ENCODE measurements at regions not wholly inside any gene's neighbourhood (a gene's known extent, or its start where the extent isn't known, plus 50 kb on each side); places are given as distances from the start of the nearest gene placed in this dataset.
"Not testable (repeated sequence)": the region's sequence is repeated elsewhere in the genome, so short reads cannot be mapped to it uniquely, and the experiment has no call there.

DNA sequence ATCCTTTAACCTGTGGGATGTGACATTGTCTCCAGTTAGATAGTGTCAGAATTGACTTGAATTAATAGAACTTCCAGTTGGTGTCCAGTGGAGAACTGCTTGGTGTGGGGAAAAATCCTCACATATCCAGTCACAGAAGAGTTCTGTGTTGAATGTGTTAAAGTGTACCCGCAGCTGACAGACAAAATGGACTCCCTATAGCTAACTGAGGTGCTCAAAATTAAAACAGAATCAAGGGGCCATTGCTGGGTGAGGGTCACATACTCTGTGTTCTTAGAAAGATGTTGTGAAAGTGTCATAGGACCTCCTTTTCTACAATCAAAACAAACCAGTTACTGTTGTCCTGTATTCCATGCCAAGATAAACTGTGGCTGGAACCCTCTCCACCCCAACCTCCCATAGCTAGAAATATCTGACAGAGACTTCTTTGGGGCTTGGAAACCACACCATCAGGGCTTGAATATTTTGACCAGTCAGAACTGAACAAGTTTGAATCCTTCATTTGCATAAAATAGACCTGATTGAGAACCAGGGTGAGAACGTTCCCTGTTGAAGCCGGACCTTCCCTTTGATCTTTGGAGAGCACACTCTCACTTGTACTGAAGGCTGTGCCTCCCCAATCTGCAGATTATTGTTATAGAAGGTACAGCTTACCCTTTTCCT, 164.0 kb upstream of the ZNF608 start:
- no peaks in the 10 kb centered on the region for H3K36me3 ChIP-seq (ENCODE audit: low read depth)
- no peak for ATAC-seq
- H3K4me3 ChIP-seq = no peak overlapping the region
- intact Hi-C loops (cut with DNase I, micrococcal nuclease) = no loop called here
- H3K4me1 ChIP-seq (ENCODE audit: low read depth) = peaks cover 33% of the 10 kb centered on the region
- DNase-seq = no peak
- TF ChIP-seq, protein P1, sequence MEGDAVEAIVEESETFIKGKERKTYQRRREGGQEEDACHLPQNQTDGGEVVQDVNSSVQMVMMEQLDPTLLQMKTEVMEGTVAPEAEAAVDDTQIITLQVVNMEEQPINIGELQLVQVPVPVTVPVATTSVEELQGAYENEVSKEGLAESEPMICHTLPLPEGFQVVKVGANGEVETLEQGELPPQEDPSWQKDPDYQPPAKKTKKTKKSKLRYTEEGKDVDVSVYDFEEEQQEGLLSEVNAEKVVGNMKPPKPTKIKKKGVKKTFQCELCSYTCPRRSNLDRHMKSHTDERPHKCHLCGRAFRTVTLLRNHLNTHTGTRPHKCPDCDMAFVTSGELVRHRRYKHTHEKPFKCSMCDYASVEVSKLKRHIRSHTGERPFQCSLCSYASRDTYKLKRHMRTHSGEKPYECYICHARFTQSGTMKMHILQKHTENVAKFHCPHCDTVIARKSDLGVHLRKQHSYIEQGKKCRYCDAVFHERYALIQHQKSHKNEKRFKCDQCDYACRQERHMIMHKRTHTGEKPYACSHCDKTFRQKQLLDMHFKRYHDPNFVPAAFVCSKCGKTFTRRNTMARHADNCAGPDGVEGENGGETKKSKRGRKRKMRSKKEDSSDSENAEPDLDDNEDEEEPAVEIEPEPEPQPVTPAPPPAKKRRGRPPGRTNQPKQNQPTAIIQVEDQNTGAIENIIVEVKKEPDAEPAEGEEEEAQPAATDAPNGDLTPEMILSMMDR (IDR thresholded peaks at IDR 0.05) = no peak
- H3K9me3 ChIP-seq = no peaks in the 10 kb centered on the region

- TF ChIP-seq, protein P1 (IDR thresholded peaks at IDR 0.05) = no peak
- no peaks in the 10 kb centered on the region for H3K9me3 ChIP-seq
- no peak for ATAC-seq
- H3K4me1 ChIP-seq (ENCODE audit: low read depth) = peaks cover 15% of the 10 kb centered on the region
- no peak overlapping the region for H3K4me3 ChIP-seq
- intact Hi-C loops (cut with DNase I, micrococcal nuclease) = no loop called here
- H3K36me3 ChIP-seq (ENCODE audit: low read depth) = no peaks in the 10 kb centered on the region
- no peak for DNase-seq
Observed at GRCh38 chr5:124912638-124913328, 166.3 kb upstream of the ZNF608 start.

DNA sequence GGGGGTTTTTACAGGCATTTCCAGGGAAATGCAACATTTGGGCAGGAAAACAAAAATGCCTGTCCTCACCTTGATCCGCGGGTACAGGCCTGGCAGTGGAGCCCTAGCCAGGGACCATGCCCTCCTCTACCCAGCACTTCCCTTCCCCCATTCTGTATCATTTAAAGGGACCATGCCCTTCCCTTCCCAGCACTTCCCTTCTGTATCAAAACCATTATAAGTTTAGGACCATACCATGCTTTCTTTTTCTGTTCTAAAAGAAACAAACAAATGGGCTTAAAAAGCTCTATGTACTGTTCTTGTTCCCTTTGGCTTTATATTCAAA, 166.9 kb upstream of the ZNF608 start:
- intact Hi-C loops (cut with DNase I, micrococcal nuclease) = no loop called here
- Histone ChIP-seq H3K4me3 (no peak overlapping the region), H3K9me3 (no peaks in the 10 kb centered on the region), H3K36me3 (ENCODE audit: low read depth) (no peaks in the 10 kb centered on the region), H3K4me1 (ENCODE audit: low read depth) (peaks cover 14% of the 10 kb centered on the region)
- no peak for DNase-seq
- TF ChIP-seq, protein P1 (IDR thresholded peaks at IDR 0.05) = no peak
- ATAC-seq = no peak

GRCh38 chr5:124916313-124916712, 169.9 kb upstream of the ZNF608 start:
- H3K4me3 ChIP-seq; intact Hi-C loops (cut with DNase I, micrococcal nuclease); H3K36me3 ChIP-seq (ENCODE audit: low read depth); DNase-seq; H3K9me3 ChIP-seq; ATAC-seq; H3K4me1 ChIP-seq (ENCODE audit: low read depth): not testable (repeated sequence)

GRCh38 chr5:124918618-124919017, 172.2 kb upstream of the ZNF608 start:
- DNase-seq = no peak
- intact Hi-C loops (cut with DNase I, micrococcal nuclease) = no loop called here
- no peaks in the 10 kb centered on the region for H3K36me3 ChIP-seq (ENCODE audit: low read depth)
- no peaks in the 10 kb centered on the region for H3K9me3 ChIP-seq
- TF ChIP-seq, protein P1 (IDR thresholded peaks at IDR 0.05) = no peak
- peaks cover 9% of the 10 kb centered on the region for H3K4me1 ChIP-seq (ENCODE audit: low read depth)
- no peak for ATAC-seq
- no peak overlapping the region for H3K4me3 ChIP-seq

GRCh38 chr5:124919076-124919475, 172.6 kb upstream of the ZNF608 start:
- ATAC-seq = no peak
- no peak for DNase-seq
- intact Hi-C loops (cut with DNase I, micrococcal nuclease) = no loop called here
- Histone ChIP-seq H3K9me3 (no peaks in the 10 kb centered on the region), H3K36me3 (ENCODE audit: low read depth) (no peaks in the 10 kb centered on the region), H3K4me3 (no peak overlapping the region), H3K4me1 (ENCODE audit: low read depth) (peaks cover 9% of the 10 kb centered on the region)
- TF ChIP-seq, protein P1 (IDR thresholded peaks at IDR 0.05) = no peak

Data from mucosa of descending colon (tissue), 3 donors.